GM19455 (cell line): ENCODE measurements at regions not wholly inside any gene's neighbourhood (a gene's known extent, or its start where the extent isn't known, plus 50 kb on each side); places are given as distances from the start of the nearest gene placed in this dataset.
A peak's percentile ranks its signal among the peaks of the same experiment; 100 is the strongest.

Experiments used
- ATAC-seq: cut with Tn5 transposase; IDR thresholded peaks from one replicate; pipeline ENCODE4 v1.9.1; 2021; ENCODE audit not compliant: unreplicated experiment

GRCh38 chr10:44301781-44302355 lies 83.0 kb downstream of the CXCL12 start:
- ATAC-seq: no peak

- peak; percentile 87 for ATAC-seq
Measured at GRCh38 chr10:44300666-44301649, 83.9 kb downstream of the CXCL12 start.

GRCh38 chr10:44298713-44299112 lies 86.2 kb downstream of the CXCL12 start:
- no peak for ATAC-seq

- ATAC-seq: no peak
Measured at GRCh38 chr10:44297963-44298362, 86.9 kb downstream of the CXCL12 start.

- no peak for ATAC-seq
Measured at GRCh38 chr10:44295644-44296241, 89.2 kb downstream of the CXCL12 start.

GRCh38 chr10:44294726-44295412 lies 90.0 kb downstream of the CXCL12 start:
- no peak for ATAC-seq

- no peak for ATAC-seq
Measured at GRCh38 chr10:44293842-44294241, 91.1 kb downstream of the CXCL12 start.

- no peak for ATAC-seq
Measured at GRCh38 chr10:44293306-44293778, 91.6 kb downstream of the CXCL12 start.

- no peak for ATAC-seq
Measured at GRCh38 chr10:44292390-44293002, 92.4 kb downstream of the CXCL12 start.

- ATAC-seq: no peak
Measured at GRCh38 chr10:44291091-44291490, 93.8 kb downstream of the CXCL12 start.

- no peak for ATAC-seq
Measured at GRCh38 chr10:44289125-44289524, 95.8 kb downstream of the CXCL12 start.

- no peak for ATAC-seq
Measured at GRCh38 chr10:44287408-44287807, 97.5 kb downstream of the CXCL12 start.

GRCh38 chr10:44284198-44285084 lies 100.5 kb downstream of the CXCL12 start:
- ATAC-seq: no peak

GRCh38 chr10:44282626-44283300 lies 102.1 kb downstream of the CXCL12 start:
- no peak for ATAC-seq

- no peak for ATAC-seq
Measured at GRCh38 chr10:44281662-44282061, 103.2 kb downstream of the CXCL12 start.

- ATAC-seq: no peak
Measured at GRCh38 chr10:44281089-44281613, 103.7 kb downstream of the CXCL12 start.

GRCh38 chr10:44280226-44281014 lies 104.5 kb downstream of the CXCL12 start:
- ATAC-seq: no peak
